Activated T-cell treated with anti-CD3 and anti-CD28 coated beads, Interleukin-2, amount 50 U/mL, for 24 hours (primary cell): ENCODE measurements at regions not wholly inside any gene's neighbourhood (a gene's known extent, or its start where the extent isn't known, plus 50 kb on each side); places are given as distances from the start of the nearest gene placed in this dataset.

Experiments
- DNase-seq: peaks from one replicate; pipeline ENCODE4 v3.0.0-alpha.2; 2020
- H3K27ac Mint-ChIP-seq: 2 replicates; pipeline ENCODE4 v1.8.0; 2020; ENCODE audit warnings: mild to moderate bottlenecking, mixed read lengths
- H3K27me3 Mint-ChIP-seq: 2 replicates; pipeline ENCODE4 v1.8.0; 2020; ENCODE audit warnings: mixed read lengths
- H3K36me3 Mint-ChIP-seq: 2 replicates; pipeline ENCODE4 v1.8.0; 2020; ENCODE audit warnings: low read depth, mixed read lengths
- H3K4me1 Mint-ChIP-seq: 2 replicates; pipeline ENCODE4 v1.8.0; 2020; ENCODE audit warnings: low read depth, mixed read lengths
- H3K4me3 Mint-ChIP-seq: 2 replicates; pipeline ENCODE4 v1.8.0; 2020; ENCODE audit warnings: mild to moderate bottlenecking, moderate library complexity, mixed read lengths
- H3K9me3 Mint-ChIP-seq: 2 replicates; pipeline ENCODE4 v1.8.0; 2020; ENCODE audit warnings: mixed read lengths

GRCh38 chr15:57857871-57858270 is 151.4 kb downstream of the POLR2M start:
- H3K36me3 Mint-ChIP-seq, result no peaks in the 10 kb centered on the region
- no peaks in the 10 kb centered on the region for H3K9me3 Mint-ChIP-seq
- no peak overlapping the region for H3K27ac Mint-ChIP-seq
- no peak overlapping the region for H3K4me3 Mint-ChIP-seq
- H3K4me1 Mint-ChIP-seq, result peaks cover 2% of the 10 kb centered on the region
- no peak for DNase-seq
- H3K27me3 Mint-ChIP-seq, result peaks cover 29% of the 10 kb centered on the region

- H3K27me3 Mint-ChIP-seq, result peaks cover 29% of the 10 kb centered on the region
- no peak for DNase-seq
- H3K9me3 Mint-ChIP-seq, result no peaks in the 10 kb centered on the region
- no peaks in the 10 kb centered on the region for H3K36me3 Mint-ChIP-seq
- H3K4me1 Mint-ChIP-seq, result peaks cover 2% of the 10 kb centered on the region
- no peak overlapping the region for H3K4me3 Mint-ChIP-seq
- H3K27ac Mint-ChIP-seq, result no peak overlapping the region
Measured at GRCh38 chr15:57859130-57859685, 152.7 kb downstream of the POLR2M start.

DNA sequence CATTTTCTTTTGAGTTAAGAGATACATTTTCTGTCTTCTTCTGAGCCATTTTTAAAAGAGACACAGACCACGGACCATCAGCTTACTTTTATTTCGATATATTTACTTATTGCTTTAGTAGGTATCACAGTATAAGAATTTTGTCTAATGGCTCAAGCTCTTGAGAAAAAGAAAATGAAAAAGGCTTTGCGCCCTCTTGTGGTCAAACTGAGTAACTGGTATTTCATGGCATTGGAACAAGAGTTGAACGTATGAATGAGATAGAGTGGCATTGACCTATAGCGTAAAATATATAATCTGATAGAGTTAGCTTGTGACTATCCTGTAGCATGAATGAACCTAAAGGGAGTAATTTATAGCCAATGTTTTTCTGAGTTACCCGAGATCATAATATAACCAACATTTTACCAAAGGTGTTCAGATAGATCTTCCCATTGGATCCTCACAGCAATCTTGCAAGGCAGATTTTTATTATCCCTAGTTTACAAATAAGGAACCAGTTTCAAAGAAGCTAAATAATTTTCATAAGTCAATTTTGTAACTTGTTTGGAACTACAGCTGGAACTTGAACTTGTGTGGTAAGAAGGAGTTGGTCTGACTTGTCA is 154.6 kb downstream of the POLR2M start:
- no peaks in the 10 kb centered on the region for H3K36me3 Mint-ChIP-seq
- H3K9me3 Mint-ChIP-seq, result no peaks in the 10 kb centered on the region
- DNase-seq, result no peak
- H3K27ac Mint-ChIP-seq, result no peak overlapping the region
- H3K4me3 Mint-ChIP-seq, result no peak overlapping the region
- H3K27me3 Mint-ChIP-seq, result peaks cover 37% of the 10 kb centered on the region
- peaks cover 2% of the 10 kb centered on the region for H3K4me1 Mint-ChIP-seq

GRCh38 chr15:57861815-57862586 is 155.5 kb downstream of the POLR2M start:
- no peak overlapping the region for H3K27ac Mint-ChIP-seq
- no peaks in the 10 kb centered on the region for H3K9me3 Mint-ChIP-seq
- H3K27me3 Mint-ChIP-seq, result peaks cover 40% of the 10 kb centered on the region
- H3K4me3 Mint-ChIP-seq, result no peak overlapping the region
- H3K4me1 Mint-ChIP-seq, result peaks cover 2% of the 10 kb centered on the region
- H3K36me3 Mint-ChIP-seq, result no peaks in the 10 kb centered on the region
- DNase-seq, result no peak

GRCh38 chr15:57862761-57863160 is 156.2 kb downstream of the POLR2M start:
- Mint-ChIP-seq H3K36me3 (no peaks in the 10 kb centered on the region), H3K9me3 (no peaks in the 10 kb centered on the region), H3K4me3 (no peak overlapping the region), H3K27me3 (peaks cover 47% of the 10 kb centered on the region), H3K4me1 (peaks cover 2% of the 10 kb centered on the region), H3K27ac (no peak overlapping the region)
- no peak for DNase-seq

DNA sequence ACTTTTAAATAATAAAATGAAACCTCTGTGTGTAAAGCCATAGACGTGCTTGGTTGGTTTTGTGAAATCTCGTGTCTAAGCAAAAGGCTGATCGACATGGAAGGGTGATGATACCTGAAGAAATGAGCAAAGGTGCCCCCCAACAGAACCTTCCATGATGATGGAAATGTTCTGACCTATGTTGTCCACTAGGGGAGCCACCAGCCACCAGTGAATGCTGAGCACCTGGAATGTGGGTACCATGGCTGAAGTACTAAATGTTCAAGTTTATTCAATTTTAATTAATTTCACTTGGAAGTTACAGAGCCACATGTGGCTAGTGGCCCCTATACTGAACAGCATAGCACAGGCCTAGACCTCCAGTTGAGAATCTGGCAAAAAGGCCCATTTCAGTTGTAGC is 158.8 kb downstream of the POLR2M start:
- H3K9me3 Mint-ChIP-seq, result no peaks in the 10 kb centered on the region
- peaks cover 51% of the 10 kb centered on the region for H3K27me3 Mint-ChIP-seq
- no peak overlapping the region for H3K4me3 Mint-ChIP-seq
- H3K36me3 Mint-ChIP-seq, result no peaks in the 10 kb centered on the region
- no peak overlapping the region for H3K27ac Mint-ChIP-seq
- DNase-seq, result no peak
- H3K4me1 Mint-ChIP-seq, result peaks cover 5% of the 10 kb centered on the region

- no peaks in the 10 kb centered on the region for H3K36me3 Mint-ChIP-seq
- H3K4me1 Mint-ChIP-seq, result peaks cover 5% of the 10 kb centered on the region
- H3K27ac Mint-ChIP-seq, result no peak overlapping the region
- H3K4me3 Mint-ChIP-seq, result no peak overlapping the region
- peak; percentile 65 for DNase-seq
- no peaks in the 10 kb centered on the region for H3K9me3 Mint-ChIP-seq
- H3K27me3 Mint-ChIP-seq, result peaks cover 57% of the 10 kb centered on the region
Measured at GRCh38 chr15:57866149-57866736, 159.7 kb downstream of the POLR2M start.

DNA sequence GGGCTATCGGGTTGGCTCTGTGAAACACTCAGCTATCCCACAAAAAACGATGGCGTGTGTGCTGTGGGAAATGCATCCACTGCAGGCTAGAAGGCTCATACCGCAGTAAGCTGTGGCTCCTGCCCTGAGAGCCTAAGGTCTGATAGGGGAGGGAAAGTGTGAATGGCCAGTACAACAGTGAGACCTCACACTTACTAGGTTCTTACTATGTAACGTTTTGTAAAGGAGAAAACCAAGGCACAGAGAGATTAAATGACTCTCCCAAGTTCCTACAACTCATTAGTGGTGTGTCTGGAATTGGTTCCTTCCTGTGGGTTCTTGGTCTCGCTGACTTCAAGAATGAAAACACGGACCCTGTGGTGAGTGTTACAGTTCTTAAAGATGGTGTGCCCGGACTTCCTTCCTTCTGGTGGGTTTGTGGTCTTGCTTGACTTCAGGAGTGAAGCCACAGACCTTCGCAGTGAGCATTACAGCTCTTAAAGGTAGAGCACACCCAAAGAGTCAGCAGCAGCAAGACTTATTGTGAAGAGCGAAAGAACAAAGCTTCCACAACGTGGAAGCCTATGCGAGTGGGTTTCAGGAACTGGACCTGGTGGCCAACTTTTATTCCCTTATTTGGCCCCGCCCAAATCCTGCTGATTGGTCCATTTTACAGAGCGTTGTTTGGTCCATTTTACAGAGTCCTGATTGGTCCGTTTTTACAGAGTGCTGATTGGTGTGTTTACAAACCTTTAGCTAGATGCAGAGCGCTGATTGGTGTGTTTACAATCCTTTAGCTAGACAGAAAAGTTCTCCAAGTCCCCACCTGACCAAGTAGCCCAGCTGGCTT is 161.7 kb downstream of the POLR2M start:
- H3K27ac Mint-ChIP-seq, result no peak overlapping the region
- peaks cover 5% of the 10 kb centered on the region for H3K4me1 Mint-ChIP-seq
- no peak overlapping the region for H3K4me3 Mint-ChIP-seq
- H3K27me3 Mint-ChIP-seq, result peaks cover 67% of the 10 kb centered on the region
- H3K36me3 Mint-ChIP-seq, result no peaks in the 10 kb centered on the region
- DNase-seq, result no peak
- no peaks in the 10 kb centered on the region for H3K9me3 Mint-ChIP-seq

- no peak overlapping the region for H3K4me3 Mint-ChIP-seq
Measured at GRCh38 chr15:57870667-57871066, 164.2 kb downstream of the POLR2M start.

GRCh38 chr15:57872281-57873030 is 165.9 kb downstream of the POLR2M start:
- Mint-ChIP-seq H3K27ac (no peak overlapping the region), H3K36me3 (no peaks in the 10 kb centered on the region), H3K9me3 (peaks cover 9% of the 10 kb centered on the region), H3K4me3 (no peak overlapping the region), H3K4me1 (peaks cover 5% of the 10 kb centered on the region), H3K27me3 (peaks cover 69% of the 10 kb centered on the region)
- no peak for DNase-seq

More at GRCh38 chr15:57870667-57871066, 164.2 kb downstream of the POLR2M start:
- Mint-ChIP-seq H3K36me3 (no peaks in the 10 kb centered on the region), H3K27me3 (peaks cover 76% of the 10 kb centered on the region), H3K4me1 (peaks cover 5% of the 10 kb centered on the region), H3K27ac (no peak overlapping the region), H3K9me3 (peaks cover 8% of the 10 kb centered on the region)
- DNase-seq, result no peak

DNA sequence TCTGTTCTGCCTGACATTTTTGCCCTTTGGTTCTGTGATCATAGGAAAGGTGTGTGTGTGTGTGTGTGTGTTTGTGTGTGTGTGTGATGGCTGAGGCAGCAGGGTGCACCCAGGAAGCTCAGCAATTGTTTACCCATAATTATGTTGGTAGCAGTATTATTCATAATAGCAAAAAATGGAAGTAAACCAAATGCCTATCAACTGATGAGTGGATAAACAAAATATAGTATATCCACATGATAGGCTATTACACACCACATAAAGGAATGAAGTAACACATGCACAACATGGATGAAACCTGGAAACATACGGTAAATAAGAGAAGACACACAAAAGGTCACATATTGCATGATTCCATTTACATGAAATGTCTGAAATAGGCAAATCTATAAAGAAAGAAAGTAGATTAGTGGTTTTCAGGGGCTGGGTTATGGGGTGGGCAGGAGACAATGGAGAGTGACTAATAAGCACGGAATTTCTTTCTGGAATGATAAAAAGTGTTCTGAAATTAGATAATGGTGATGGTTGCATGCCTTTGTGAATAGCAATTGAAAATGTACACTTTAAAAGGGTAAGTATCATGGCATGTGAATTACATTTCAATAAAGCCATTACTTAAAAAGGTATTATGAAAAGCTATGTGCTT is 167.2 kb downstream of the POLR2M start:
- Mint-ChIP-seq H3K27me3 (peaks cover 61% of the 10 kb centered on the region), H3K4me1 (no peaks in the 10 kb centered on the region), H3K27ac (no peak overlapping the region), H3K4me3 (no peak overlapping the region), H3K9me3 (peaks cover 9% of the 10 kb centered on the region), H3K36me3 (no peaks in the 10 kb centered on the region)
- DNase-seq, result no peak

GRCh38 chr15:57875347-57875746 is 168.8 kb downstream of the POLR2M start:
- Mint-ChIP-seq H3K27ac (no peak overlapping the region), H3K9me3 (peaks cover 9% of the 10 kb centered on the region), H3K4me1 (no peaks in the 10 kb centered on the region), H3K27me3 (peaks cover 51% of the 10 kb centered on the region), H3K4me3 (no peak overlapping the region), H3K36me3 (no peaks in the 10 kb centered on the region)
- DNase-seq, result no peak

DNA sequence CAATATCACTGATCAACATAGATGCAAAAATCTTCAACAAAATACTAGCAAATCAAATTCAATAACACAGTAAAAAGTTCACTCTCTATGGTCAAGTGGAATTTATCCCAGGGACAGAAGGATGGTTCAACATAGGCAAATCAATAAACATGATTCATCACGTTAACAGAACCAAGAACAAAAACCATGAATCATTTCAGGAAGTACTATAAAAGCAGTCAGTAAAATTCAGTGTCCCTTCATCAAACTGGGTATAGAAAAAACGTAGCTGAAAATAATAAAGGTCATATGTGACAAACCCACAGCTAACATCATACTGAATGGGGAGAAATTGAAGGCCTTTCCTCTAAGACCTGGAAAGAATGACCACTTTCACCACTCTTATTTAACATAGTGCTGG is 172.1 kb downstream of the POLR2M start:
- Mint-ChIP-seq H3K9me3 (peaks cover 9% of the 10 kb centered on the region), H3K4me1 (no peaks in the 10 kb centered on the region), H3K36me3 (no peaks in the 10 kb centered on the region), H3K27me3 (peaks cover 21% of the 10 kb centered on the region), H3K27ac (no peak overlapping the region), H3K4me3 (no peak overlapping the region)
- DNase-seq, result no peak
